ENCODE measurements at regions not wholly inside any gene's neighbourhood (a gene's known extent, or its start where the extent isn't known, plus 50 kb on each side); places are given as distances from the start of the nearest gene placed in this dataset.

DNA sequence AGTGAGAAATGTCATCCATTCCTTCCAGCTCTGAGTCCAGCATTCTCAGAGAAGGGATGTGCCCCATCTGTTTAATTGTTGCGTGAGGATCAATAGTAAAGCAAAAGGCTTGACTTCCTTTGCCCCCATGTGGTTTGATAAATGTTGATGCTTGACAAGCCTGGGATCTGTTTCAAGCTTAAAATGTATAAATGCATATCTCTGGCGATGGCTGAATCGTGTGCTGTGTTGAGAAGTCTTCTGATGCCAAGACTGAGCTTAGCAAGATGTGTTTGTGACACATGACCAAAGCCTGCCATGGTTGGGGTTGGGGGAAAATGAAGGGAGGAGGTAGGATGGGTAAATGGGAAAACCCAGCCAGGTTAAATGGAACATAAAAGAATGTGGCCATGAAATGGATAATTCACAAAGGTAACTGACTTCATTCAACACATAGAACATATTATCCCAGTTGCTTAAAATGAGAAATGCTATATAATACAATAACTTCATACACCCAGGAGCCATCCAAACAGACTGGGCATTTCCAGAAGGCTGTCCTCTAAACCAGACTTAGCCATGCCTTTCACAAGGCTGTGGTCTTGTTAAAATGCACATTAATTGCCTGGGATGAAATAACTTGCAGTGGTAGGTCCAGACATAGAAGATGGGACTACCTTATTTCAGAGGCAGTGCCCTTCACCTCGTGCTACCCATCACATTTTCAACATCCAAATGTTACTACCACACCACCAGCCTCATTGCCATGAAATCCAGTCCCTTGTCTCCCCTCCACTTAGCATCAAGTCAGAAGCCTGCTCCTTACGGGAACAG lies 147.3 kb upstream of the PDE1C start:
- no peaks in the 10 kb centered on the region for H3K9me3 ChIP-seq
- no peaks in the 10 kb centered on the region for H3K4me1 ChIP-seq (ENCODE audit: control insufficient read depth in 1 of 2, insufficient read depth in 2 of 2, low read depth in 1 of 2, low read length in 1 of 2)
- DNase-seq = no peak
- no peak overlapping the region for H3K27ac ChIP-seq (ENCODE audit: low read depth in 2 of 2, low read length in 1 of 2)
- H3K4me3 ChIP-seq (ENCODE audit: low read depth in 2 of 2, low read length in 1 of 2) = no peak overlapping the region
- ChIA-PET POLR2A (no interaction called here), CTCF (interaction anchor here (1.0 kb wide), 1 partner anchor 262 kb away, joined by 4 read pairs; no protein-coding TSS in a partner anchor)
- no peaks in the 10 kb centered on the region for H3K79me2 ChIP-seq (ENCODE audit: insufficient read depth)
- no peaks in the 10 kb centered on the region for H3F3A ChIP-seq (replicated peaks; ENCODE audit: insufficient read depth)
- 7% methylated on average over 5 of the region's 5 CpGs for WGBS (ENCODE audit: low lambda C conversion rate)
- H3K9ac ChIP-seq = no peak overlapping the region
- H2AFZ ChIP-seq (ENCODE audit: low read depth) = no peak overlapping the region
- TF ChIP-seq RFX5 (IDR thresholded peaks at IDR 0.05; ENCODE audit: low read length) (no peak), FOXJ3 (CRISPR knock-in tag; IDR thresholded peaks at IDR 0.05) (no peak), TEAD4 (IDR thresholded peaks at IDR 0.05; ENCODE audit: borderline replicate concordance, insufficient read depth) (no peak), GATA2 (CRISPR knock-in tag; IDR thresholded peaks at IDR 0.05) (no peak), NRF1 (IDR thresholded peaks at IDR 0.05; ENCODE audit: low read depth, low read length) (no peak), MEF2A (IDR thresholded peaks at IDR 0.05; ENCODE audit: borderline replicate concordance, low read depth) (no peak)
- TF ChIP-seq, protein P1, sequence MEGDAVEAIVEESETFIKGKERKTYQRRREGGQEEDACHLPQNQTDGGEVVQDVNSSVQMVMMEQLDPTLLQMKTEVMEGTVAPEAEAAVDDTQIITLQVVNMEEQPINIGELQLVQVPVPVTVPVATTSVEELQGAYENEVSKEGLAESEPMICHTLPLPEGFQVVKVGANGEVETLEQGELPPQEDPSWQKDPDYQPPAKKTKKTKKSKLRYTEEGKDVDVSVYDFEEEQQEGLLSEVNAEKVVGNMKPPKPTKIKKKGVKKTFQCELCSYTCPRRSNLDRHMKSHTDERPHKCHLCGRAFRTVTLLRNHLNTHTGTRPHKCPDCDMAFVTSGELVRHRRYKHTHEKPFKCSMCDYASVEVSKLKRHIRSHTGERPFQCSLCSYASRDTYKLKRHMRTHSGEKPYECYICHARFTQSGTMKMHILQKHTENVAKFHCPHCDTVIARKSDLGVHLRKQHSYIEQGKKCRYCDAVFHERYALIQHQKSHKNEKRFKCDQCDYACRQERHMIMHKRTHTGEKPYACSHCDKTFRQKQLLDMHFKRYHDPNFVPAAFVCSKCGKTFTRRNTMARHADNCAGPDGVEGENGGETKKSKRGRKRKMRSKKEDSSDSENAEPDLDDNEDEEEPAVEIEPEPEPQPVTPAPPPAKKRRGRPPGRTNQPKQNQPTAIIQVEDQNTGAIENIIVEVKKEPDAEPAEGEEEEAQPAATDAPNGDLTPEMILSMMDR (IDR thresholded peaks at IDR 0.05) = no peak
- TF ChIP-seq, protein P2, sequence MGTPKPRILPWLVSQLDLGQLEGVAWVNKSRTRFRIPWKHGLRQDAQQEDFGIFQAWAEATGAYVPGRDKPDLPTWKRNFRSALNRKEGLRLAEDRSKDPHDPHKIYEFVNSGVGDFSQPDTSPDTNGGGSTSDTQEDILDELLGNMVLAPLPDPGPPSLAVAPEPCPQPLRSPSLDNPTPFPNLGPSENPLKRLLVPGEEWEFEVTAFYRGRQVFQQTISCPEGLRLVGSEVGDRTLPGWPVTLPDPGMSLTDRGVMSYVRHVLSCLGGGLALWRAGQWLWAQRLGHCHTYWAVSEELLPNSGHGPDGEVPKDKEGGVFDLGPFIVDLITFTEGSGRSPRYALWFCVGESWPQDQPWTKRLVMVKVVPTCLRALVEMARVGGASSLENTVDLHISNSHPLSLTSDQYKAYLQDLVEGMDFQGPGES (IDR thresholded peaks at IDR 0.05; ENCODE audit: low read depth, low read length) = no peak
- TF ChIP-seq, protein P3, sequence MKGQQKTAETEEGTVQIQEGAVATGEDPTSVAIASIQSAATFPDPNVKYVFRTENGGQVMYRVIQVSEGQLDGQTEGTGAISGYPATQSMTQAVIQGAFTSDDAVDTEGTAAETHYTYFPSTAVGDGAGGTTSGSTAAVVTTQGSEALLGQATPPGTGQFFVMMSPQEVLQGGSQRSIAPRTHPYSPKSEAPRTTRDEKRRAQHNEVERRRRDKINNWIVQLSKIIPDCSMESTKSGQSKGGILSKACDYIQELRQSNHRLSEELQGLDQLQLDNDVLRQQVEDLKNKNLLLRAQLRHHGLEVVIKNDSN (IDR thresholded peaks at IDR 0.05; ENCODE audit: borderline replicate concordance, low read depth) = no peak
- H3K27me3 ChIP-seq (ENCODE audit: insufficient read depth) = peaks cover 53% of the 10 kb centered on the region
- no peaks in the 10 kb centered on the region for H3K9me2 ChIP-seq
- H3K36me3 ChIP-seq (replicated peaks in 1 of 2; ENCODE audit: control insufficient read depth in 1 of 2, insufficient read depth in 2 of 2, low read length in 1 of 2) = no peaks in the 10 kb centered on the region
- H4K20me1 ChIP-seq (ENCODE audit: insufficient read depth) = no peaks in the 10 kb centered on the region
- H3K4me2 ChIP-seq = no peak overlapping the region

DNA sequence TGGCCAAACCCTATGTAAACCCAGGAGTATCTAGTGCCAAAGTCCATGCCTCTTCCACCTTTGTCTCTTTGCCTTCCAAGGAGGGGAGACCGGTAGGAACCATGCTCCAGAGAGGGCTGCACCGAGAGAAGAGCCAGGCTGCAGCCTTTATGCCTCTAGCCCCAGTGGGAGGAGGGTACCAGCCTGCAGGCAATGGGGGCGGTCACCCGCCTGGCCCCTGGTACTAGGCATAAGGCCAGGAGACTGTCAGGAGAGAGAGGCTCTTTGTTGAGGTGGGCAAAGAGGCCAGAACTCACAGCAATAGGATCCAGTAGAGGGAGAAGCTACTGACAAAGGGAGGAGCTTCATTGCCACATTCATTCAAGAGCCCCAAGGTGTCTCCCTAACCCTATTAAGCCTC lies 146.6 kb upstream of the PDE1C start:
- WGBS (ENCODE audit: low lambda C conversion rate) = 5% methylated on average over 4 of the region's 4 CpGs
- Histone ChIP-seq H3K27ac (ENCODE audit: low read depth in 2 of 2, low read length in 1 of 2) (no peak overlapping the region), H4K20me1 (ENCODE audit: insufficient read depth) (no peaks in the 10 kb centered on the region), H3K9ac (no peak overlapping the region), H3K9me3 (no peaks in the 10 kb centered on the region), H3F3A (replicated peaks; ENCODE audit: insufficient read depth) (no peaks in the 10 kb centered on the region), H3K79me2 (ENCODE audit: insufficient read depth) (no peaks in the 10 kb centered on the region), H2AFZ (ENCODE audit: low read depth) (no peak overlapping the region), H3K4me1 (ENCODE audit: control insufficient read depth in 1 of 2, insufficient read depth in 2 of 2, low read depth in 1 of 2, low read length in 1 of 2) (no peaks in the 10 kb centered on the region), H3K9me2 (no peaks in the 10 kb centered on the region), H3K4me3 (ENCODE audit: low read depth in 2 of 2, low read length in 1 of 2) (no peak overlapping the region), H3K27me3 (ENCODE audit: insufficient read depth) (peaks cover 54% of the 10 kb centered on the region), H3K4me2 (no peak overlapping the region), H3K36me3 (replicated peaks in 1 of 2; ENCODE audit: control insufficient read depth in 1 of 2, insufficient read depth in 2 of 2, low read length in 1 of 2) (no peaks in the 10 kb centered on the region)
- POLR2A ChIA-PET = no interaction called here
- no peak for TF ChIP-seq TAF1 (IDR thresholded peaks at IDR 0.05; ENCODE audit: borderline replicate concordance, low read depth, low read length)
- TF ChIP-seq, protein P4, sequence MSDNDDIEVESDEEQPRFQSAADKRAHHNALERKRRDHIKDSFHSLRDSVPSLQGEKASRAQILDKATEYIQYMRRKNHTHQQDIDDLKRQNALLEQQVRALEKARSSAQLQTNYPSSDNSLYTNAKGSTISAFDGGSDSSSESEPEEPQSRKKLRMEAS (IDR thresholded peaks at IDR 0.05; ENCODE audit: low read depth) = no peak
- no peak for TF ChIP-seq RXRA (IDR thresholded peaks at IDR 0.05; ENCODE audit: borderline replicate concordance, low read depth)
- TF ChIP-seq SMC3 (IDR thresholded peaks at IDR 0.05; ENCODE audit: low read depth, low read length) = no peak
- TF ChIP-seq, protein P5, sequence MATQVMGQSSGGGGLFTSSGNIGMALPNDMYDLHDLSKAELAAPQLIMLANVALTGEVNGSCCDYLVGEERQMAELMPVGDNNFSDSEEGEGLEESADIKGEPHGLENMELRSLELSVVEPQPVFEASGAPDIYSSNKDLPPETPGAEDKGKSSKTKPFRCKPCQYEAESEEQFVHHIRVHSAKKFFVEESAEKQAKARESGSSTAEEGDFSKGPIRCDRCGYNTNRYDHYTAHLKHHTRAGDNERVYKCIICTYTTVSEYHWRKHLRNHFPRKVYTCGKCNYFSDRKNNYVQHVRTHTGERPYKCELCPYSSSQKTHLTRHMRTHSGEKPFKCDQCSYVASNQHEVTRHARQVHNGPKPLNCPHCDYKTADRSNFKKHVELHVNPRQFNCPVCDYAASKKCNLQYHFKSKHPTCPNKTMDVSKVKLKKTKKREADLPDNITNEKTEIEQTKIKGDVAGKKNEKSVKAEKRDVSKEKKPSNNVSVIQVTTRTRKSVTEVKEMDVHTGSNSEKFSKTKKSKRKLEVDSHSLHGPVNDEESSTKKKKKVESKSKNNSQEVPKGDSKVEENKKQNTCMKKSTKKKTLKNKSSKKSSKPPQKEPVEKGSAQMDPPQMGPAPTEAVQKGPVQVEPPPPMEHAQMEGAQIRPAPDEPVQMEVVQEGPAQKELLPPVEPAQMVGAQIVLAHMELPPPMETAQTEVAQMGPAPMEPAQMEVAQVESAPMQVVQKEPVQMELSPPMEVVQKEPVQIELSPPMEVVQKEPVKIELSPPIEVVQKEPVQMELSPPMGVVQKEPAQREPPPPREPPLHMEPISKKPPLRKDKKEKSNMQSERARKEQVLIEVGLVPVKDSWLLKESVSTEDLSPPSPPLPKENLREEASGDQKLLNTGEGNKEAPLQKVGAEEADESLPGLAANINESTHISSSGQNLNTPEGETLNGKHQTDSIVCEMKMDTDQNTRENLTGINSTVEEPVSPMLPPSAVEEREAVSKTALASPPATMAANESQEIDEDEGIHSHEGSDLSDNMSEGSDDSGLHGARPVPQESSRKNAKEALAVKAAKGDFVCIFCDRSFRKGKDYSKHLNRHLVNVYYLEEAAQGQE (IDR thresholded peaks at IDR 0.05; ENCODE audit: low read depth, low read length) = no peak
- no peak for TF ChIP-seq EP300 (IDR thresholded peaks at IDR 0.05; ENCODE audit: borderline replicate concordance in 1 of 2, low read depth in 1 of 2, low read length in 1 of 2)
- no peak for TF ChIP-seq FOXJ3 (CRISPR knock-in tag; IDR thresholded peaks at IDR 0.05)
- CTCF ChIA-PET = interaction anchor here (1.0 kb wide), 1 partner anchor 263 kb away, joined by 4 read pairs; no protein-coding TSS in a partner anchor
- no peak for DNase-seq

Measured in SK-N-SH (cell line).